ENCODE measurements at regions not wholly inside any gene's neighbourhood (a gene's known extent, or its start where the extent isn't known, plus 50 kb on each side); places are given as distances from the start of the nearest gene placed in this dataset.

GRCh38 chrX:151287954-151288353 is 109.1 kb upstream of the VMA21 start:
- Mint-ChIP-seq H3K36me3 (no peaks in the 10 kb centered on the region), H3K4me1 (no peaks in the 10 kb centered on the region), H3K4me3 (no peak overlapping the region), H3K27ac (no peak overlapping the region), H3K9me3 (no peaks in the 10 kb centered on the region), H3K27me3 (ENCODE audit: low read depth in 2 of 2) (peaks cover 0 to 4% of the 10 kb centered on the region in 2 donors)
- Histone ChIP-seq H3K27me3 (ENCODE audit: control insufficient read depth, insufficient read depth, low read length) (no peaks in the 10 kb centered on the region), H3K27ac (ENCODE audit: low read length) (no peak overlapping the region), H3K9me3 (ENCODE audit: control insufficient read depth, insufficient read depth, low read length) (no peaks in the 10 kb centered on the region), H3K4me3 (ENCODE audit: low read length) (no peak overlapping the region), H3K4me1 (ENCODE audit: control insufficient read depth, insufficient read depth, low read length) (no peaks in the 10 kb centered on the region), H3K36me3 (ENCODE audit: control insufficient read depth, insufficient read depth, low read length) (no peaks in the 10 kb centered on the region)
- no peak for DNase-seq
- no peak for TF ChIP-seq CTCF (IDR thresholded peaks at IDR 0.05)
- 77% methylated on average over 5 of the region's 5 CpGs for WGBS (ENCODE audit: insufficient coverage)
- no peak for ATAC-seq
- intact Hi-C loops (cut with micrococcal nuclease): no loop called here

- Mint-ChIP-seq H3K27me3 (ENCODE audit: low read depth in 2 of 2) (peaks cover 11 to 24% of the 10 kb centered on the region in 2 donors), H3K36me3 (no peaks in the 10 kb centered on the region), H3K4me1 (no peaks in the 10 kb centered on the region), H3K27ac (no peak overlapping the region), H3K4me3 (no peak overlapping the region), H3K9me3 (no peaks in the 10 kb centered on the region)
- ATAC-seq (no peak), DNase-seq (no peak)
- no peaks in the 10 kb centered on the region for H3K27me3 ChIP-seq (ENCODE audit: control insufficient read depth, insufficient read depth, low read length)
- H3K9me3 ChIP-seq (ENCODE audit: control insufficient read depth, insufficient read depth, low read length): no peaks in the 10 kb centered on the region
- H3K4me3 ChIP-seq (ENCODE audit: low read length): no peak overlapping the region
- intact Hi-C loops (cut with micrococcal nuclease): no loop called here
- no peaks in the 10 kb centered on the region for H3K4me1 ChIP-seq (ENCODE audit: control insufficient read depth, insufficient read depth, low read length)
- no peak overlapping the region for H3K27ac ChIP-seq (ENCODE audit: low read length)
- TF ChIP-seq CTCF (IDR thresholded peaks at IDR 0.05): no peak
- no peaks in the 10 kb centered on the region for H3K36me3 ChIP-seq (ENCODE audit: control insufficient read depth, insufficient read depth, low read length)
Observed at GRCh38 chrX:151323054-151323453, 74.0 kb upstream of the VMA21 start.

- DNase-seq (no peak), ATAC-seq (no peak)
- Mint-ChIP-seq H3K9me3 (no peaks in the 10 kb centered on the region), H3K36me3 (no peaks in the 10 kb centered on the region), H3K27me3 (ENCODE audit: low read depth in 2 of 2) (peaks cover 0 to 6% of the 10 kb centered on the region in 2 donors), H3K27ac (no peak overlapping the region), H3K4me3 (no peak overlapping the region), H3K4me1 (no peaks in the 10 kb centered on the region)
- H3K4me3 ChIP-seq (ENCODE audit: low read length): no peak overlapping the region
- no peak for TF ChIP-seq CTCF (IDR thresholded peaks at IDR 0.05)
- intact Hi-C loops (cut with micrococcal nuclease): no loop called here
- no peaks in the 10 kb centered on the region for H3K27me3 ChIP-seq (ENCODE audit: control insufficient read depth, insufficient read depth, low read length)
- H3K9me3 ChIP-seq (ENCODE audit: control insufficient read depth, insufficient read depth, low read length): no peaks in the 10 kb centered on the region
- no peaks in the 10 kb centered on the region for H3K36me3 ChIP-seq (ENCODE audit: control insufficient read depth, insufficient read depth, low read length)
- no peak overlapping the region for H3K27ac ChIP-seq (ENCODE audit: low read length)
- no peaks in the 10 kb centered on the region for H3K4me1 ChIP-seq (ENCODE audit: control insufficient read depth, insufficient read depth, low read length)
Observed at GRCh38 chrX:151336809-151337208, 60.2 kb upstream of the VMA21 start.

- H3K27ac Mint-ChIP-seq: no peak overlapping the region
- no peaks in the 10 kb centered on the region for H3K4me1 Mint-ChIP-seq
- no peak for ATAC-seq
Observed at GRCh38 chrX:151346931-151347543, 50.0 kb upstream of the VMA21 start.

More at GRCh38 chrX:151346931-151347543, 50.0 kb upstream of the VMA21 start:
- no peaks in the 10 kb centered on the region for H3K36me3 ChIP-seq (ENCODE audit: control insufficient read depth, insufficient read depth, low read length)
- H3K27me3 ChIP-seq (ENCODE audit: control insufficient read depth, insufficient read depth, low read length): no peaks in the 10 kb centered on the region
- WGBS (ENCODE audit: insufficient coverage): 71% methylated on average over 1 of the region's 2 CpGs
- H3K4me1 ChIP-seq (ENCODE audit: control insufficient read depth, insufficient read depth, low read length): no peaks in the 10 kb centered on the region
- intact Hi-C loops (cut with micrococcal nuclease): no loop called here
- H3K36me3 Mint-ChIP-seq: no peaks in the 10 kb centered on the region
- H3K27me3 Mint-ChIP-seq (ENCODE audit: low read depth in 2 of 2): peaks cover 10 to 68% of the 10 kb centered on the region in 2 donors
- H3K9me3 Mint-ChIP-seq: no peaks in the 10 kb centered on the region
- H3K4me3 Mint-ChIP-seq: no peak overlapping the region
- no peak for TF ChIP-seq CTCF (IDR thresholded peaks at IDR 0.05)
- no peak overlapping the region for H3K27ac ChIP-seq (ENCODE audit: low read length)
- DNase-seq: no peak
- no peaks in the 10 kb centered on the region for H3K9me3 ChIP-seq (ENCODE audit: control insufficient read depth, insufficient read depth, low read length)
- H3K4me3 ChIP-seq (ENCODE audit: low read length): no peak overlapping the region
